H1 (cell line): ENCODE measurements at regions not wholly inside any gene's neighbourhood (a gene's known extent, or its start where the extent isn't known, plus 50 kb on each side); places are given as distances from the start of the nearest gene placed in this dataset.

Experiments used
- CEBPB ChIP-seq: IDR thresholded peaks from 2 replicates; pipeline ENCODE4 v1.6.1; 2012; ENCODE audit warnings: low read depth, low read length
- RFX5 ChIP-seq: IDR thresholded peaks from 2 replicates; pipeline ENCODE4 v1.6.1; 2011; ENCODE audit warnings: low read depth, low read length, improper control_type of control experiment, borderline replicate concordance
- TF ChIP-seq, protein P1 (sequence below): IDR thresholded peaks from 2 replicates; pipeline ENCODE4 v1.6.1; 2012; ENCODE audit warnings: low read length, inconsistent platforms

- TF ChIP-seq, protein P1, sequence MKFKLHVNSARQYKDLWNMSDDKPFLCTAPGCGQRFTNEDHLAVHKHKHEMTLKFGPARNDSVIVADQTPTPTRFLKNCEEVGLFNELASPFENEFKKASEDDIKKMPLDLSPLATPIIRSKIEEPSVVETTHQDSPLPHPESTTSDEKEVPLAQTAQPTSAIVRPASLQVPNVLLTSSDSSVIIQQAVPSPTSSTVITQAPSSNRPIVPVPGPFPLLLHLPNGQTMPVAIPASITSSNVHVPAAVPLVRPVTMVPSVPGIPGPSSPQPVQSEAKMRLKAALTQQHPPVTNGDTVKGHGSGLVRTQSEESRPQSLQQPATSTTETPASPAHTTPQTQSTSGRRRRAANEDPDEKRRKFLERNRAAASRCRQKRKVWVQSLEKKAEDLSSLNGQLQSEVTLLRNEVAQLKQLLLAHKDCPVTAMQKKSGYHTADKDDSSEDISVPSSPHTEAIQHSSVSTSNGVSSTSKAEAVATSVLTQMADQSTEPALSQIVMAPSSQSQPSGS, result no peak
- TF ChIP-seq RFX5, result no peak
- no peak for TF ChIP-seq CEBPB
- TF ChIP-seq, all 59 proteins: peak for 0
Observed at GRCh38 chr9:23120630-23121029, 674.0 kb downstream of the DMRTA1 start (continued).
